ENCODE measurements at regions not wholly inside any gene's neighbourhood (a gene's known extent, or its start where the extent isn't known, plus 50 kb on each side); places are given as distances from the start of the nearest gene placed in this dataset.

DNA sequence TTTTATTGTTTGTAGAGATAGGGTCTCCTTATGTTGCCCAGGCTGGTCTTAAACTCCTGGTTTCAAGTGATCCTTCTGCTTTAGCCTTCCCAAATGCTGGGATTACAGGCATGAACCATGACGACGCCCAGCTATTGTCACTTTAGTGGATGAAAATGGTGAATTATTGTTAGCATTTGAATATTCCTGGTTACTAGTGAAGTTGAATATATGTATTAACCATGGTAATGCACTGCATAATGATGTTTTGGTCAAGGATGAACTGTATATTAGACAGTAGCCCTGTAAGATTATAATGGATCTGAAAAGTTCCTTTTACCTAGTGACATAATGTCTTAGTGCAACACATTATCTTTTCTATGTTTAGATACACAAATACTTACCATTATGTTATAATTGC is 50.4 kb upstream of the KCNAB1 start:
- DNase-seq (ENCODE audit: low read depth in 1 of 2, low spot score in 1 of 2) = no peak
- in situ Hi-C loops (cut with HindIII; ENCODE audit: low pct_unique_long_range_greater_than_20kb, low sequenced_read_pairs) = no loop called here
- no peak for TF ChIP-seq JUND (IDR thresholded peaks at IDR 0.05; ENCODE audit: low read depth)
